Ammon's horn (tissue), 1 donor: ENCODE measurements at regions not wholly inside any gene's neighbourhood (a gene's known extent, or its start where the extent isn't known, plus 50 kb on each side); places are given as distances from the start of the nearest gene placed in this dataset.
A peak's percentile ranks its signal among the peaks of the same experiment; 100 is the strongest.
"Not testable (repeated sequence)": the region's sequence is repeated elsewhere in the genome, so short reads cannot be mapped to it uniquely, and the experiment has no call there.

Source experiments
- DNase-seq: peaks from one replicate; pipeline ENCODE4 v3.0.0-alpha.2; 2016; ENCODE audit warnings: low spot score

DNA sequence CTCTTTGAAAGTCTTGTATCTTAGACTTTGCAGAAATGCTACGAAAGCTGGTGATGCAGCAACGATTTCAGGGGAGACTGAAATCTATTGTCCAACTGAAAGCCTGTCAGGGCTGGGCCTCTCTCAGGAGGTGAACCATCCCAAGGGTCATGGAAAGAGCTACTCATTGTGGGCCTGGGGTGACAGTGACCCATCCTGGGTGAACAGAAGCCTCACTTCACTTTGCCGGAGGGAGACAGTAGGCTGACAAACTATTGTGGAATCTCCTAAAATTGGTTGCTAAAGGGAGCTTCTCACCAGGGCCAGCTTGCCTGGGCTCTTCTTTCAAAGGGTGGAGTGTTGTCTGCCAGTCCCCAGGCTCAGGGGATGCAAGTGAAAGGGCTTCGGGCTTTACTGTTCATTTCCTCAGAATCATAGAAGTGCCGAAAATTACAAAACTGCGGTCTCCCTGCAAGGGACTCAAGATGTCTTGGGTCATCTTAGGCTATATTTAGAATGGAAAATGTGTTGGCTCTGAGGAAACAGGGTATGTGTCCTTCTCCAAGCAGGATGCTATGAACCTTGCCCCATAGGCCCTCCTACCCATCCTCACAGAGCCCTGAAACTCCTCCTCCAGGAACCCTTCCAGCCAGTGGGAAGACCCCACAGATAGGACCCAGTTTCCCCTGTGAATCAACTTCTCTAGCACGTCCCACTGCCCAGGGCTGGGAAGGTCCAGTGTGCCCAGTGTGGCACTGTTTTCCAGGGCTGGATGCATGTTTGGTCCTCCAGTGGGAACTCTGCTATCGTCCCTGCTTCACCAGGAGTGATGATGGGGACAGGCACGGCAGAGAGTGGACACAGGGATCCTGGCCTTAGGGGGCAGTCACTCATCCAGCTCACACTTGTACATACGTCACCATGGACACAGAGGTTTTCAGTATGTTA, 173.4 kb upstream of the PLGLB2 start:
- DNase-seq: not testable (repeated sequence)

- not testable (repeated sequence) for DNase-seq
These were observed 172.7 kb upstream of the PLGLB2 start for GRCh38 chr2:87575138-87575537.

DNA sequence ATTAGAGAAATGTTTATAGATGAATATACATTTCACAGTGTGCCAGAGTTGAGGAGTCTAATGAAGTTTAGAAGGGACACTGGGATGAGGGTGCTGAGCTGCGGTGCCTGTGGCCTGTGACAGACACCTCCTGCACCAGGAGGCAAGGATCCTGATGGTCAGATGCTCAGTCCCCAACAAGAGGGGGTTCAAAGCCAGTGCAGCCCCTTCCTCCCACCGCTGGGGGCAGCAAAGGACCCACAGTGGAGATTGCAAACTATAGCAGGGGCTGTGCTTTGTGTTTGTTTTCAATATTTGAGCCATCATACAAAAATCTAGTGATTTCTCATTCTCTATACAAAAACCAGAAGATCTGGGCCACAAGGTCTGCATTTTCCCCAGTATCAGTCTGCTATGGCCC, 170.5 kb upstream of the PLGLB2 start:
- not testable (repeated sequence) for DNase-seq

DNA sequence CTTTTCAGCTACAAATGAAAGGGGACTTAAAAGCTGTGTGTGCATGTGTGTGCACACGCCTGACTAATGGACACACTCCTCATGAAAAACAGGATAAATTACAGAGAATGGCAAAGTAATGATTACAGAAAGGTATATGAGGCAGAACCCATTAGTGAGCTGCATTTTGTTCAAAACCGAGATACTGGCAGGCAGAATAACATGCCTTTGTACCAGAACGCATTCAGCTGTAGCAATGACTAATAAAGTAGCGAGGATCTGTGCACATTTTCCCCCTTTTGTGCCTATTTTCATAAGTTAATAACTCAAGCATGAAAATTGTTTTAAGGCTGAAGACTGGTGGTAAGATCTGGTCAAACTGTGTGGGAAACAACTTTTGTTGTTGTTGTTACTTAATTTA, 165.7 kb upstream of the PLGLB2 start:
- DNase-seq: not testable (repeated sequence)

DNA sequence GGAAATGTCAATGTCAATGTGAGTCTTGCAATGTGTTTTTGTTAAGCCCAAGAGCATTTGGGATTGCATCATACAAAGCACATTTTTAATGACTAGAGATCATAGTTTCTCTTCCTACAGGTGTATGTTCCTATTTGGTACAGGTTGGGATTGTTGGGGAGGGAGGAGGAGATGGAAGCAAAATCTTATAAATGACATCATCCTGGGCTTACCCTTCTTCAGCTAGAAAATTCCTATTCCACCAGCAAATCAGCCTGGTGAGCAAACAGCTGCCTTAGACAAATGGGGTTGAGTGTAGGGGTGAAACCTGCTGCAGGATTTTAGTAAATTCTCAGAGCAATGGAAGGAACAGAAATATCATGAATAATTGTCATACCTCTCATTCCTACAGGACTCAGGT, 165.3 kb upstream of the PLGLB2 start:
- not testable (repeated sequence) for DNase-seq

- DNase-seq: not testable (repeated sequence)
These were observed 164.5 kb upstream of the PLGLB2 start for GRCh38 chr2:87583370-87583769.

DNA sequence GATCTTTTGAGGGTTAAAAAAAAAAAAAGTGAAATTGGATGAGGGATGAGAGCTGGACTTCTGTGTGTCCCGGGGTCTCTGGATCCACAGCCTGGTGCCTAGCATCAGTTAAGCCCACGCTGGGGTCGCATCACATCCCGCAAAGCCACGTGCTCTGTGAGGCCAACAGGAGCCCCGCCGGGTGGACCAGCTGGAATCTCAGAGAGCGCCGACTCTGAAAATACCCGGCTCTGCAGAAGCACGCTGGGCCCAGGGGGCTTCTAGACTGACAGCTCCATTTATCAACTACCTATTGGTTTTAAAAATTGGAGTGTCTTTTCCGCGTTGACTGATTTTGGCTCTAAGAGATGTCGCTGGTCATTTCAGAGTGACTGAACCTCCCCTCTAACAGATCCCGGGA, 164.1 kb upstream of the PLGLB2 start:
- not testable (repeated sequence) for DNase-seq

GRCh38 chr2:87584268-87584906, 163.5 kb upstream of the PLGLB2 start:
- peak; percentile 1 for DNase-seq

DNA sequence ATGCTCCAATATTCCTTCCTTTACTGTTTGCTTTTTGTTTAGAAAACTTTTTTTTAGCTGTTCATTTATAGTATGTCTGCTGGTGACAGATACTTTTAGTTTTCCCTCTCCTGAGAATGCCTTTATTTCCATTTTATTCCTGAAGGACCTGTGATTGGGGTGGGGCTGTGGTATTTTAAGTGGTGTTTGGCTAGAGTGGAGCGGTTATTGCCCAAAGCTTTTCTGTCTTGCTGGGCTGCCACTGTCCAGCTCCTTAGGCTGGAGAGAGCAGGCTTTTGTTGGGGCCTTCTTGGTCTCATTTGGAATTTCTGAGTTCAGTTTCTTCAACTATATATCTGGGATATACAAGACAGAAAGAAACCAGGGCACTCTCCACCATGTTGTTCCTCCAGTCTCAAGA, 160.0 kb upstream of the PLGLB2 start:
- DNase-seq: not testable (repeated sequence)

DNA sequence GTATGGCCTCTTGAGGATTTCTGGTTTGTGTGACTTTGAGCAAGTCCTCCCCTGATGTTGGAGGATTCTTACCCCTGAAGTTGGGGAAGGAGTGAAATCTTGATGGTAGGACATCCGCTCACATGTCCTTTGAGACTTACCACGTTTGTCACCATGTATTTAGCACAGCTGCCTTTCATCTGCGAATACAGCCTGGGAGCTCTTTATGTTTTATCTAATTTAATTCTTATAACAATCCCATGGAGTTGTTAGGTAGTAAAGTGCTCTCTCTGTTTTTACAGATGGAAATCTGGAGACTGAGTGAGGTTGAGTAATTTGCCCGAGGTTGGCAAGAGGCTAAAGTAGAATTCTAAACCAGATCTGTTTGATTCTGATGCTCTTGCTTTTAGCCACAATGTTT, 154.9 kb upstream of the PLGLB2 start:
- DNase-seq: not testable (repeated sequence)

DNA sequence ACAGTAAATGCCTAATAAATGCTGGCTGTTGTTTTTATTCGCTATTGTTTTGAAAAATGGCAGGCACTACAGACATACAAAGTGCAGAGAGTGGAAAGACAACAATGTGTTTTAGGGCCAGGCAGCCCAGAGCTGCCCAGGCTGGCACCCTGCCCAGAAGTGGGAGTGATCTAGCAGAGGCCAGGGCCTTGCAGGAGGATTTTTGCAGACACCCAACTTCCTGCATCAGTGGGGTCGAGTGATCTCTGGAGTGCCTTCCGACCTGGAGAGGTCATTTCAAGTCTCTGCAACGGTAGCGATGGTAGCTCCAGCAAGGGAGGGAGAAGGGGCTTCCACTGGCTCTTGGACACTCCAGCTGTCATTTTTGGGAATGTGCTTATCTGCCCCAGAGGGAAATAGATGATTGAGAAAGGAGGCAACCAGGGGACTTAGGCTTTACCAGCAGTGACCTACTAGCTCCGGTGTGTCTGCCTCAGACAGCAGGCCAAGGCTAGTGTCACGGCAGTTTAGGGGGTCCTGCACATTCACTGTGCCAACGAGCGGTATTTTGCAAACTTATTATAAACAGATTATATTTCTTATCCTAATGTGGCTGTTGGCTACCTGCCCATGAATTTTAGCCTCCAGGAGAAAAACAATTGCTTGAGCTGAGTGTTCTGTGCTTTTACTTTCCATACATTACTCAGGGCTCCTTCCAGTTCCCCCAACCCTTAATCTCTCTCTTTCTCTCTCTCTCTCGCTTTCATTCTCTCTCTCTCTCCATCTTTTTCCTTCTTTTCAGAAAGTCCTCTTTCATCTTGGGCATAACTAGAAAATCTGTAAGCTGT, 153.9 kb upstream of the PLGLB2 start:
- DNase-seq: peak; percentile 43

DNA sequence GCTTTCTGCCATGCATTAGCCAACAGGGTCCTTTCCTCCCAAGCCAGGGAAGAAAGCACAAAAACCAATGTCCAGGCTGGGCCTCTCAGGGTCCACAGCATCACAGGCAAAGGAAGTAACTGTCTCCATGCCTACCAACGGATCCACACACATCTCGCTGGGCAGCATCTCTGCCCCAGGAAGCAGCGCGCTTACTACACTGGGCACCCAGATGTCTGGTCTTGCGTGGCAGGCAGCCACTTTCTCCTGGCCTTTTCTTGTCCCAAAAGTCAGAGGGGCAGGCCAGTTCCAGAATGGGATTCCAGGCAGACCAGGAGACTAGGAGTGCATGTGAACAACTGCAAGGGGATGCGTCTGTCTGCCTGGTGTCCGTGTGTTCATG, 153.3 kb upstream of the PLGLB2 start:
- DNase-seq: not testable (repeated sequence)

- DNase-seq: peak; percentile 1
These were observed 152.9 kb upstream of the PLGLB2 start for GRCh38 chr2:87595017-87595416.

- not testable (repeated sequence) for DNase-seq
These were observed 146.9 kb upstream of the PLGLB2 start for GRCh38 chr2:87600961-87601360.

- DNase-seq: not testable (repeated sequence)
These were observed 145.8 kb upstream of the PLGLB2 start for GRCh38 chr2:87602118-87602517.

DNA sequence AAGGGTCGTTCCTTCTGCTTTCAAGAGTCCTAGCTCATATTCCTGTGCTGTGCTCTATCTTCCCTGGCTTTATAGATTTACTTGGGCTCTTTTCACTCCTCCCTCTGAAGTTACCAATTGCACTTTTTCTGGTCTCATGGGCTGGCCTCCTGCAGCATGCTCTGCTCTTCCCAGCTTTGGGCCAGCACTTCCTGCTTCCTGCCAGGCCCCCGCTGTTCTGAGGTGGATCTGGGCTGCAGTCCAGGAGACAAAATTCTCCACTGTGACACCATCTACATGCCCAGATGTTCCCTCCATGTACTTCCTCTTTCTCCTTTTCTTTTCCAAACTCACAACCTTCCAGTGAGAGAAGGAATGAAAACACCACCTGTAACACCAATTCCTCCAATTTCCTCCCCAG, 145.2 kb upstream of the PLGLB2 start:
- not testable (repeated sequence) for DNase-seq

- peak; percentile 1 for DNase-seq
These were observed 144.2 kb upstream of the PLGLB2 start for GRCh38 chr2:87603418-87604278.

DNA sequence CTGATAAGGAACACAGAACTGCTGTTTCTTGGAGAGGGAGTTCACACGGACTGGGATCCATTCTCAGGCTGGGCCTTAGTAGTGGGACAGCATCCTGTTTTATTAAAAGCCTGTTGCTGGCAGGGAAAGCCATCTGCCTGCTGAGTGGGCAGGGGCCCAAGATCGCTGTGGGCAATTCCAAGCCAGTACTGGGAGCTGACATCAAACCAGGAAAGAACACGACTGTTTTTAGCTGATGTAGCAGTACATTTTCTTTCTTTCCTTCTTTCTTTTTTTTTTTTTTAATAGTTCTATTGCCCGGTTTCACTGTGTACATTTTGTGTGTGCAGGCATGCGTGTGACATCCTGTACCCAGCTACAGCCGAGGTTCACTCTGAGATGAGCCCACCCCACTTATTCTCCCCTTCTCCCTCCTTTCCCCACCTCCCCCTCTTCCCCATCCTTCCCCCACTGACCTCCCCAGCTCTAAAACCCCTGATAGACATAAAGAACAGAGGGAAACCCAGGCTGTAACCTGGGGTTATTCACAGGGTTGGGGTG, 143.5 kb upstream of the PLGLB2 start:
- peak; percentile 8 for DNase-seq

GRCh38 chr2:87604980-87605379, 142.9 kb upstream of the PLGLB2 start:
- not testable (repeated sequence) for DNase-seq

DNA sequence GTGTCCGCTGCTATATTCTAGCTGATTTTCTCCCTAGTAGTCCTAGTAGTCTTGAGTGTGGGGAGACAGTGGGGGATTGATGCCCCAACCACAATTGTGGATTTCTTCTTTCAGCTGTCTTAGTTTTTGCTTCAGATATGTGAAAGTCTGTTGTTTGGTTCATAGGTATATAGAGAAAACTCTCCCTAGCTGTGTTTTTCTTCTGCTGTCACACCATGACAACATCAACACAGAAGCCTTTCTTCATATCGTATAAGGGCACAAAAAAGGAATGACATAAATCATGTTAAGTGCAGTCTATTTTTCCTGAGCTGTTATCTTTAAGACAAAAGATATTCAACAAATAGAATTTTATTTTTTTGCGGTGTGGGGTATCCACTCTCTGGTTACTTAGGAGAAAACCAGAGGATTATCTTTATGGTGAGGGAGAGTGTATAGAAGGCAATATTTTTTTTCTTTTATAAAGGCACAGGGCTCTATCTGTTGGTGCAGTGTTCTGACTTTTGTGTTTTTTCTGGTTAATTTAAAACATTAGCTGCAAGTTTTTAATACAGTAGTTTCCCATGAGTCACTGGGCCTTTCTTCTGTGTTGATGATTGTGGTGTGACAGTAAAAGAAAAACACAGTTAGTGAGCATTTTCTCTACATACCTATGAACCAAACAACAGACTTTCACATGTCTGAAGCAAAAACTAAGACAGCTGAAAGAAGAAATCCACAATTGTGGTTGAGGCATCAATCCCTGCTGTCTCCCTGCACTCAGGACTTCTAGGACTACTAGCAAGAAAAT, 139.3 kb upstream of the PLGLB2 start:
- not testable (repeated sequence) for DNase-seq
